Femur (tissue), 1 donor: ENCODE measurements at regions not wholly inside any gene's neighbourhood (a gene's known extent, or its start where the extent isn't known, plus 50 kb on each side); places are given as distances from the start of the nearest gene placed in this dataset.
"Not testable (repeated sequence)": the region's sequence is repeated elsewhere in the genome, so short reads cannot be mapped to it uniquely, and the experiment has no call there.

Source experiments
- DNase-seq: peaks from one replicate; pipeline ENCODE4 v3.0.0-alpha.2; 2017

DNA sequence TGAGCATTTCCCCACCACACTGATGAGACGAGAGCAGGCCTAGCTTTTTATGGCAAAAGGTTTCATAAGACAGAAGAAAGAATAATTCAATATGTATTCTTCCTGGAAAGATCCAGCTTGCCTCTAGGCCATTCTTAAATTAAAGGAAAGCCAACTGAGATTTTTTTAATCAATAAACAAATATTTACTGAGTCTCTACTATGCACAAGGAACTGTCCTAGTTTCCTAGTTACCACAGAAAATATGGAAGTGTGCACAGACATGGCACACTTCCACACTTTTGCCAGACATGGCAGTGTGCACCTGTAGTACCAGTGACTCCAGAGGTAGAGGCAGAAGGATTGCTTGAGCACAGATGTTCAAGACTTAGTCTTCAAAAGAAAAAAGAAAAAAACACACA lies 281.0 kb downstream of the CETN3 start:
- DNase-seq: no peak

DNA sequence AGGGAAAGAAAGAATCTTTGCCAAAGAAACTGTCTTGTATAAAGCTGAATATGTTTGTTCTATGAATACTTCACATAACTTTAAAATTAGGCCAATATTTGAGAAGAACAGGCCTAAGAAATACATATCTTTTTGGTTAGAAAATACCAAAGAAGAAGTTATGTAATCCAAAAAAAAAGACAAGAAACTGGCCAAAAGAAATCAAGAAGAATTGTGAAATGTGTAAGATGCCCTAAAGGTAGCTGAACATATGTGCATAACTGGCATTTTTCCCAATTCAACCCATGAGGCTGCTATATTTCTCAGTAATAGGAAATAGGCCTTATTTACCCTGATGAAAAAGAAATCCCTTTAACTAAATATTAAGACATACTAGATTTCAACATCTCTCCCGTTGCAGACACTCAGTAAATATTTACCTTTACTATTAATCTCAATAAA lies 290.0 kb downstream of the CETN3 start:
- no peak for DNase-seq

- DNase-seq: no peak
Observed at GRCh38 chr5:90117005-90117404, 292.6 kb downstream of the CETN3 start.

- no peak for DNase-seq
Observed at GRCh38 chr5:90113108-90113507, 296.4 kb downstream of the CETN3 start.

GRCh38 chr5:90112033-90112692 lies 297.4 kb downstream of the CETN3 start:
- DNase-seq: no peak

- DNase-seq: no peak
Observed at GRCh38 chr5:90111364-90112032, 298.1 kb downstream of the CETN3 start.

GRCh38 chr5:90109285-90109684 lies 300.3 kb downstream of the CETN3 start:
- no peak for DNase-seq

DNA sequence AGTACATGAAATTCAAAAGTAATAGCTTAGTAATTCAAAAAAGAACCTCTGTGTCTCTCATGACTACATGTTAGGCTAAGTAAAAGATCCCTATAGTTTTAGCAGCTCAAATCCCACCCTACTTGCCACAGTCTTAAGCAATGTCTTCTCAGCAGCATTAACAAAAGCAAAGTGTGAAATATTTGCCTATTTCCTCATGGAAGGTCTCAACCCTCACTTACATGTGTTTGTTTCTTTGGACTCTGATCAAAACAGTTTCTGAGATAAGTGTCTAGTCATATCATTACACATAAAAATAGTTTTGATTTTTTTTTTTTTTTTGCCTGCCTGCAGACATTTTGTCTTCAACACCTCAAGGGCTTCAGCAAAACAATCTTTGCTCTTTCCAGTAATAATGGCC lies 310.5 kb downstream of the CETN3 start:
- DNase-seq: no peak

GRCh38 chr5:90097082-90097477 lies 312.5 kb downstream of the CETN3 start:
- no peak for DNase-seq

GRCh38 chr5:90096415-90097081 lies 313.0 kb downstream of the CETN3 start:
- DNase-seq: no peak

GRCh38 chr5:90095292-90096060 lies 314.1 kb downstream of the CETN3 start:
- DNase-seq: no peak

DNA sequence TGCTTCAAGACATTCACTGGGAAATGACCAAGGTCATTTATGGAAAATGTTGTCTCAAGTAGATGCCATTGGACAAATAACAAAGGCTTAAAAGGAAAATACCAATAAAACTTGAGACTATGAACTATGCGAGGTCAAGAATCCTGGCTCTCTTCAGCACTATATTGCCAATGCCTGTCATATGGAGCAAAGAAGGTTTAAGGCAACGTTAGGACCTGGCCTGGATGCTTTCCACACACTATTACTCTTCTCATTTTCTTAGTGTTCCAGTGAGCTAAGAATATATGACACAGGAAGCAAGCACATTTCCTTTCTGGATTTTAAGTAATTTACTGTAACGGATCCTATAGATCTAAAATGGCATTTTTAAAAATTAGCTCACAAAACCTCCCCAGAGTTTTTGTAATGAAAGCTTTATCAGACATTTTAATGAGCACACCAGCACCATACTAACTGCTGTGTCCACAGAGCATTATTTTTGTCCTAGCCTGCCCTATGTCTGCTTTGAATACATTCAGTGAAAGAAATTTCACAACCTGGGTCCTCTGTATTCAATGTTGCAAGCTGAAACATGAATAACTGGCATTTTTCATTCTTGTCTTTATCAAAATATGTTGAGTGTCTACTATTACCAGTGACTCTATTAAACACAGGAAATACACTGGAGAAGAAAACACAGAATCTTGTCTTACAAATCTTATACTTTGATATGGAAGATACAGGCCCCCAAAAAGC lies 315.6 kb downstream of the CETN3 start:
- DNase-seq: no peak

GRCh38 chr5:90092734-90093133 lies 316.8 kb downstream of the CETN3 start:
- DNase-seq: no peak

DNA sequence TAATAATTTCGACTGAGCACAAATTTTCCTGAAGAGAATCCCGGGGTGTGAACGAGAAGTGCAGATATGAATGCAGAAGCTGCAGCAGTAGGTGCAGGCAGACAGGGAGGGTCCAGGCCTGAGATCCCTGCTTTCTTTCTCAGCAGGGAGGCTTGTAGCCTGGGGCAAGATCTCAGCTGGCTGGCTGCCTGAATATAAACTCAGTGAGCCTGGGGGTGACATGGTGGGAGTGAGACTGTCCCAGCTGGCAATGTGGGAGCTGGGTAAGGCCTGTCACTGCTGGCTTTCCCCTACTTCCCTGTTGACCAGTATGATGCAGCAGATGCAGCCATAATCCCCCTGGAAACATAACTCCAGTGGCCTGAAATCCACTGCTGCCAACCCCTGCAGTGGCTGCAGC lies 325.2 kb downstream of the CETN3 start:
- DNase-seq: no peak

DNA sequence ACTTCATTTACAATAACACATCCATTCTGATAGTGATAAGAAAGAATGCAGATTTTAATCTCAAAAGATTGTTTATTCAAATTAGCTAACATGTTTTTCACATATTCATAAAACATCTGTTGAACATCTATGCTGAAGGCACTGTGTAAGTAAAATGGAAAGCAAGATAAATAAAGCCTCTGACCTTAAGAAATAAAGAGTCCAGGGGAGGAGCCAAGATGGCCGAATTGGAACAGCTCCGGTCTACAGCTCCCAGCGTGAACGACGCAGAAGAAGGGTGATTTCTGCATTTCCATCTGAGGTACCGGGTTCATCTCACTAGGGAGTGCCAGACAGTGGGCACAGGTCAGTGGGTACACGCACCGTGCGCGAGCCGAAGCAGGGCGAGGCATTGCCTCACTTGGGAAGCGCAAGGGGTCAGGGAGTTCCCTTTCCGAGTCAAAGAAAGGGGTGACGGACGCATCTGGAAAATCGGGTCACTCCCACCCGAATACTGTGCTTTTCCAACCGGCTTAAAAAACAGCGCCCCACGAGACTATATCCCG lies 336.5 kb downstream of the CETN3 start:
- not testable (repeated sequence) for DNase-seq

DNA sequence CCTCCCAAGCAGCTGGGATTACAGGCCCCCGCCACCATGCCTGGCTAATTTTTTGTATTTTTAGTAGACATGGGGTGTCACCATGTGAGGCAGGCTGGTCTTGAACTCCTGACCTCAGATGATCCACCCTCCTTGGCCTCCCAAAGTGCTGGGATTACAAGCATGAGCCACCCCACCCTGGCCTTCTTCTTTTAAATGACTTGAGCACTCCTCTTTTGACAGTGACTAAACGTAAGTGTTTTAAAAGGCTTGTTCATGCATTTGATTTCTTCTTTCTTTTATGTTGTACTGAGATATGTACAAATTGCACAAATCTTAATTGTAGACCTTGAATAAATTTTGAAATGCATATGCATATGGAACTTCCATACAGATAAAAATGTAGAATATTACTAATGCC lies 337.9 kb downstream of the CETN3 start:
- DNase-seq: no peak

DNA sequence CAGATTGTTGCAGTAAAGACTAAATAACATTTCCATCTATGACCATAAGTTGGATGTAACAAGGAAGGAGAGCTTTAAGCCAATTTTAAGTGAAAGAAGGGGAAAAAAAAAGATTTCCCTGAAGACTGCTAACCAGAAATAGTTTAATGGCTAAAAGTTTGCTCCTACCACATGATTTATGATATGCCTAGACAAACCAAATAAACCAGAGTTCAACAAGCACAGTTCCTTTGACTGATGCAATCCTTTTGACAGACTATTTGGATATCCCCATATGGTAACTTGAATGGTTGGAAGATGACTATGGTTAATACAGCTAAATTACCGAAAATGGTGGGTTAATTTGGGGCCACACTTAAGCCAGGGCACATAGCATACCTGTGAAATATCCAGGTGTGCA lies 338.5 kb downstream of the CETN3 start:
- DNase-seq: no peak

DNA sequence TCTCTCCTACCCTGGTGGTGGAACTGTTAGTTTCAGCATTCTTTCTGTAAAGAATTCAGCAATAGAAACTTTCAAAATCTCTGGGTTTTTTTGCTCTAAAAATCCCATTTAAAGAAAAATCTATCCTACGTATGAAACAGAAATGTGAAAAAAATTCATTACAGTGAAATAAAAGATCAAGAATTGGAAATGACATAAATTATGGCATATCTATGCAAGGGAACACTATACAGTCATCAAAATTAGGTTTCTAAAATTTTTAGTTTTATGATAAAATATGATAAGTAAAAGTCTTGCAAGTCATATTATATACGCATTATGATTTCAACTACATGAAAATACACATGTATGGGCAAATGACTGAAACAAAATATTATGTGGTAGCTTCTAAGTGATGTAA lies 342.6 kb downstream of the CETN3 start:
- DNase-seq: no peak

DNA sequence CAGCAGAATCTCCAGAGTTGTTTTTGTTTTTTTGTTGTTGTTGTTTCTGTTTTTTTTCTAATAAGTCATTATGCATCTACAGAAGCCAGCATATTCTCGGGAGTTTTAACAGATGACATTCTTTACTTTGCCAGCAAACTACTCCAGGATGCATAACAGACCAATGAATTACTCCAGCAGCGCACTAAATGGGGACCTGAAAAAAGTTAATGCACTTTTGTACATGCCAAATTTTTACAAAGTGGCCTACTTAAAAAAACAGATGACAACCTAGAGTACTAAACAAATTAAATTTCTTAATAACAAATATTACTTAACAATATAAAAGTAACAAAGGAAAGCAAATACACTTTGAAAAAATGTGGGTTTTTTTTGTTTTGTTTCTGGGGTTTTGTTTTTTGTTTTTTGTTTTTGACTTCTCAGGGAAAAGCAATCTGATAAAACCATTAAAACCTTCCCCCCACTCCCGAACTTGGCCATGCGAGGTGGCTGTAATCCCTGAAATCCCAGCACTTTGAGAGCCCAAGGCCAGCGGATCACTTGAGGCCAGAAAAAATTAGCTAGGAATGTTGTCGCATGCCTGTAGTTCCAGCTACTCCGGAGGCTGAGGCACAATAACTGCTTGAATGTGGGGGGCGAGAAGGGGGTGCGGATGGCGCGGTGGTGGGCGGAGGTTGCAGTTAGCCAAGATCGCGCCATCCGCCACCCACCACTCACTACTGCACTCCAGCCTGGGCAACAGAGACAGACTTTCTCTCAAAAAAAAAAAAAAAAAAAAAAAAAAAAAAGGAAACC lies 352.4 kb downstream of the CETN3 start:
- peak; percentile 41 for DNase-seq

- DNase-seq: no peak
Observed at GRCh38 chr5:90055831-90056328, 353.7 kb downstream of the CETN3 start.

- DNase-seq: no peak
Observed at GRCh38 chr5:90054612-90055011, 354.9 kb downstream of the CETN3 start.
